HG03439 (cell line): ENCODE measurements at regions not wholly inside any gene's neighbourhood (a gene's known extent, or its start where the extent isn't known, plus 50 kb on each side); places are given as distances from the start of the nearest gene placed in this dataset.
A peak's percentile ranks its signal among the peaks of the same experiment; 100 is the strongest.

Source experiments
- ATAC-seq: cut with Tn5 transposase; IDR thresholded peaks from one replicate; pipeline ENCODE4 v1.9.1; 2021; ENCODE audit warnings: mild to moderate bottlenecking, moderate library complexity; ENCODE audit not compliant: unreplicated experiment

- no peak for ATAC-seq
Observed at GRCh38 chr9:88810826-88811225, 180.4 kb upstream of the S1PR3 start.

GRCh38 chr9:88811511-88811910 lies 179.8 kb upstream of the S1PR3 start:
- ATAC-seq = no peak

- no peak for ATAC-seq
Observed at GRCh38 chr9:88812938-88813637, 178.2 kb upstream of the S1PR3 start.

GRCh38 chr9:88813638-88814209 lies 177.5 kb upstream of the S1PR3 start:
- ATAC-seq = no peak

GRCh38 chr9:88814577-88814976 lies 176.7 kb upstream of the S1PR3 start:
- no peak for ATAC-seq

- ATAC-seq = no peak
Observed at GRCh38 chr9:88816141-88816540, 175.1 kb upstream of the S1PR3 start.

- no peak for ATAC-seq
Observed at GRCh38 chr9:88816591-88816990, 174.7 kb upstream of the S1PR3 start.

GRCh38 chr9:88817628-88818027 lies 173.6 kb upstream of the S1PR3 start:
- ATAC-seq = no peak

GRCh38 chr9:88818495-88819201 lies 172.6 kb upstream of the S1PR3 start:
- no peak for ATAC-seq

- no peak for ATAC-seq
Observed at GRCh38 chr9:88819476-88819875, 171.8 kb upstream of the S1PR3 start.

- ATAC-seq = no peak
Observed at GRCh38 chr9:88820055-88820454, 171.2 kb upstream of the S1PR3 start.

- ATAC-seq = no peak
Observed at GRCh38 chr9:88821033-88821745, 170.1 kb upstream of the S1PR3 start.

GRCh38 chr9:88821746-88822106 lies 169.5 kb upstream of the S1PR3 start:
- ATAC-seq = no peak

GRCh38 chr9:88824711-88825110 lies 166.6 kb upstream of the S1PR3 start:
- ATAC-seq = no peak

- ATAC-seq = no peak
Observed at GRCh38 chr9:88826181-88826580, 165.1 kb upstream of the S1PR3 start.

- ATAC-seq = no peak
Observed at GRCh38 chr9:88826771-88827181, 164.5 kb upstream of the S1PR3 start.

GRCh38 chr9:88828018-88828417 lies 163.2 kb upstream of the S1PR3 start:
- ATAC-seq = no peak

GRCh38 chr9:88828492-88828974 lies 162.7 kb upstream of the S1PR3 start:
- no peak for ATAC-seq

- peak; percentile 53 for ATAC-seq
Observed at GRCh38 chr9:88829276-88829675, 162.0 kb upstream of the S1PR3 start.

- no peak for ATAC-seq
Observed at GRCh38 chr9:88831713-88832407, 159.4 kb upstream of the S1PR3 start.

GRCh38 chr9:88833946-88834345 lies 157.3 kb upstream of the S1PR3 start:
- ATAC-seq = no peak
